Hepatocyte (in vitro differentiated cells): ENCODE measurements at regions not wholly inside any gene's neighbourhood (a gene's known extent, or its start where the extent isn't known, plus 50 kb on each side); places are given as distances from the start of the nearest gene placed in this dataset.

ENCODE experiments used
- DNase-seq: peaks from one replicate; pipeline ENCODE4 v3.0.0-alpha.2; 2016; ENCODE audit warnings: low spot score
- H2AFZ ChIP-seq: fragments of 200-600 bp; sonication (generic); 2 replicates; pipeline ENCODE4 v1.6.0; 2016; ENCODE audit warnings: antibody characterized with exemption, mild to moderate bottlenecking
- H3K27ac ChIP-seq: fragments of 200-600 bp; sonication (generic); 2 replicates; pipeline ENCODE4 v1.5.1; 2016; ENCODE audit warnings: mild to moderate bottlenecking
- H3K27me3 ChIP-seq: fragments of 200-600 bp; sonication (generic); 2 replicates; pipeline ENCODE4 v1.6.1; 2016
- H3K36me3 ChIP-seq: fragments of 200-600 bp; sonication (generic); replicated peaks from 2 replicates; pipeline ENCODE4 v1.5.1; 2016; ENCODE audit warnings: low read depth; ENCODE audit not compliant: insufficient read depth
- H3K4me1 ChIP-seq: fragments of 200-600 bp; sonication (generic); 2 replicates; pipeline ENCODE4 v1.5.1; 2016; ENCODE audit warnings: mild to moderate bottlenecking, moderate library complexity; ENCODE audit not compliant: insufficient read depth
- H3K4me2 ChIP-seq: fragments of 200-600 bp; sonication (generic); 2 replicates; pipeline ENCODE4 v1.6.0; 2016
- H3K4me3 ChIP-seq: fragments of 200-600 bp; sonication (generic); 2 replicates; pipeline ENCODE4 v1.5.1; 2016; ENCODE audit warnings: mild to moderate bottlenecking
- H3K79me2 ChIP-seq: fragments of 200-600 bp; sonication (generic); 2 replicates; pipeline ENCODE4 v1.6.0; 2017; ENCODE audit warnings: mild to moderate bottlenecking
- H3K9me2 ChIP-seq: fragments of 200-600 bp; sonication (generic); replicated peaks from 2 replicates; pipeline ENCODE4 v1.6.0; 2017; ENCODE audit warnings: mild to moderate bottlenecking; ENCODE audit not compliant: insufficient read depth
- H3K9me3 ChIP-seq: fragments of 200-600 bp; sonication (generic); 2 replicates; pipeline ENCODE4 v1.5.1; 2016; ENCODE audit warnings: low read depth, mild to moderate bottlenecking
- H4K20me1 ChIP-seq: fragments of 200-600 bp; sonication (generic); 2 replicates; pipeline ENCODE4 v1.6.0; 2016; ENCODE audit warnings: mild to moderate bottlenecking; ENCODE audit not compliant: insufficient read depth, poor library complexity, severe bottlenecking
- EZH2 ChIP-seq: fragments of 200-600 bp; sonication (generic); IDR thresholded peaks from 2 replicates; pipeline ENCODE4 v1.6.1; 2016; ENCODE audit warnings: antibody characterized with exemption, mild to moderate bottlenecking, borderline replicate concordance
- EZH2phosphoT487 ChIP-seq: fragments of 200-600 bp; sonication (generic); IDR thresholded peaks from one replicate; pipeline ENCODE4 v1.6.1; 2018; ENCODE audit warnings: antibody characterized with exemption, mild to moderate bottlenecking, low read depth, moderate library complexity; ENCODE audit not compliant: unreplicated experiment, severe bottlenecking
- WGBS: methylation state at CpG from one replicate; pipeline ENCODE4 v1.1.6; 2016; ENCODE audit warnings: low lambda C conversion rate; ENCODE audit errors: missing lambda C conversion rate; 5-methylcytosine and 5-hydroxymethylcytosine counted together
- TF ChIP-seq, protein P1 (sequence below): fragments of 200-600 bp; sonication (generic); IDR thresholded peaks from 2 replicates; pipeline ENCODE4 v1.5.1; 2016; ENCODE audit warnings: antibody characterized with exemption, mild to moderate bottlenecking; ENCODE audit not compliant: poor library complexity

GRCh38 chr6:40887079-40887791 lies 151.8 kb downstream of the UNC5CL start:
- H3K79me2 ChIP-seq: no peaks in the 10 kb centered on the region
- no peak overlapping the region for H3K27ac ChIP-seq
- H3K4me1 ChIP-seq: no peaks in the 10 kb centered on the region
- H3K9me2 ChIP-seq: no peaks in the 10 kb centered on the region
- no peak overlapping the region for H3K4me2 ChIP-seq
- H3K36me3 ChIP-seq: no peaks in the 10 kb centered on the region
- H3K4me3 ChIP-seq: no peak overlapping the region
- TF ChIP-seq EZH2: no peak
- TF ChIP-seq, protein P1, sequence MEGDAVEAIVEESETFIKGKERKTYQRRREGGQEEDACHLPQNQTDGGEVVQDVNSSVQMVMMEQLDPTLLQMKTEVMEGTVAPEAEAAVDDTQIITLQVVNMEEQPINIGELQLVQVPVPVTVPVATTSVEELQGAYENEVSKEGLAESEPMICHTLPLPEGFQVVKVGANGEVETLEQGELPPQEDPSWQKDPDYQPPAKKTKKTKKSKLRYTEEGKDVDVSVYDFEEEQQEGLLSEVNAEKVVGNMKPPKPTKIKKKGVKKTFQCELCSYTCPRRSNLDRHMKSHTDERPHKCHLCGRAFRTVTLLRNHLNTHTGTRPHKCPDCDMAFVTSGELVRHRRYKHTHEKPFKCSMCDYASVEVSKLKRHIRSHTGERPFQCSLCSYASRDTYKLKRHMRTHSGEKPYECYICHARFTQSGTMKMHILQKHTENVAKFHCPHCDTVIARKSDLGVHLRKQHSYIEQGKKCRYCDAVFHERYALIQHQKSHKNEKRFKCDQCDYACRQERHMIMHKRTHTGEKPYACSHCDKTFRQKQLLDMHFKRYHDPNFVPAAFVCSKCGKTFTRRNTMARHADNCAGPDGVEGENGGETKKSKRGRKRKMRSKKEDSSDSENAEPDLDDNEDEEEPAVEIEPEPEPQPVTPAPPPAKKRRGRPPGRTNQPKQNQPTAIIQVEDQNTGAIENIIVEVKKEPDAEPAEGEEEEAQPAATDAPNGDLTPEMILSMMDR: no peak
- TF ChIP-seq EZH2phosphoT487: no peak
- no peaks in the 10 kb centered on the region for H4K20me1 ChIP-seq
- WGBS: 90% methylated on average over 8 of the region's 8 CpGs
- no peaks in the 10 kb centered on the region for H3K9me3 ChIP-seq
- DNase-seq: no peak
- no peaks in the 10 kb centered on the region for H3K27me3 ChIP-seq
- no peak overlapping the region for H2AFZ ChIP-seq

- no peak overlapping the region for H3K4me2 ChIP-seq
- DNase-seq: no peak
- no peaks in the 10 kb centered on the region for H4K20me1 ChIP-seq
- no peaks in the 10 kb centered on the region for H3K9me3 ChIP-seq
- no peak overlapping the region for H3K4me3 ChIP-seq
- TF ChIP-seq EZH2phosphoT487 (no peak), EZH2 (no peak)
- TF ChIP-seq, protein P1: no peak
- H3K9me2 ChIP-seq: no peaks in the 10 kb centered on the region
- H3K79me2 ChIP-seq: no peaks in the 10 kb centered on the region
- WGBS: 43% methylated on average over 5 of the region's 5 CpGs
- H2AFZ ChIP-seq: no peak overlapping the region
- H3K36me3 ChIP-seq: no peaks in the 10 kb centered on the region
- H3K4me1 ChIP-seq: no peaks in the 10 kb centered on the region
- H3K27me3 ChIP-seq: no peaks in the 10 kb centered on the region
- H3K27ac ChIP-seq: no peak overlapping the region
Observed at GRCh38 chr6:40885139-40885774, 153.8 kb downstream of the UNC5CL start.

- H3K79me2 ChIP-seq: no peaks in the 10 kb centered on the region
- H3K4me1 ChIP-seq: no peaks in the 10 kb centered on the region
- no peak overlapping the region for H2AFZ ChIP-seq
- no peak overlapping the region for H3K4me3 ChIP-seq
- no peaks in the 10 kb centered on the region for H3K36me3 ChIP-seq
- H3K9me2 ChIP-seq: no peaks in the 10 kb centered on the region
- TF ChIP-seq EZH2phosphoT487: no peak
- no peak for TF ChIP-seq EZH2
- TF ChIP-seq, protein P1: no peak
- H3K4me2 ChIP-seq: no peak overlapping the region
- H3K27me3 ChIP-seq: no peaks in the 10 kb centered on the region
- peak; percentile 23 for DNase-seq
- no peaks in the 10 kb centered on the region for H4K20me1 ChIP-seq
- H3K27ac ChIP-seq: no peak overlapping the region
- WGBS: 85% methylated on average over 6 of the region's 6 CpGs
- H3K9me3 ChIP-seq: no peaks in the 10 kb centered on the region
Observed at GRCh38 chr6:40882323-40882997, 156.6 kb downstream of the UNC5CL start.
